Astrocyte (in vitro differentiated cells and primary cell): ENCODE measurements at regions not wholly inside any gene's neighbourhood (a gene's known extent, or its start where the extent isn't known, plus 50 kb on each side); places are given as distances from the start of the nearest gene placed in this dataset.

ENCODE experiments used
- EZH2 ChIP-seq: IDR thresholded peaks from 2 replicates; pipeline ENCODE4 v1.6.1; 2012; ENCODE audit warnings: mild to moderate bottlenecking, low read length, inconsistent platforms; ENCODE audit not compliant: insufficient read depth
- TF ChIP-seq, protein P1 (sequence below): IDR thresholded peaks from 2 replicates; pipeline ENCODE4 v1.5.1; 2011; ENCODE audit warnings: low read depth, mild to moderate bottlenecking, inconsistent platforms, low read length, moderate library complexity; ENCODE audit not compliant: insufficient read depth

DNA sequence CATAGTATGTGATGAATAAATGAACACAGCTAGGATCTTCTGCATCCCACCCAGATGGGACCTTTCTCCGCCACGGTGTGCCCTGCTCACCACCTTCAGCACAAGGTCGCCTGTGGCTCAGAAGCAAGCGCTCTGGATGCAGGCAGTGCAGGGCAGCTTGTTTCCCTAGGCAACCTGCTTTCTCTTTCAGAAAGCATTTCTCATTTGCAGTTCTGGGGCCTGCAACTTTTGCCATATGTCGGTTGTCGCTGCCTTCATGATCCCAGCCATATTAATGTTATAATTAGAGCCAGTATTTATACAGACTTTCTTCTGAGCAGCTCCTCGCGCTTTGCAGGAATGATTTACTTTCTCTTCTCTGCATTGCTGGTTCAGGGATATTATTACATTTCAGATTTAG lies 692.8 kb downstream of the RNF144A start:
- TF ChIP-seq, protein P1, sequence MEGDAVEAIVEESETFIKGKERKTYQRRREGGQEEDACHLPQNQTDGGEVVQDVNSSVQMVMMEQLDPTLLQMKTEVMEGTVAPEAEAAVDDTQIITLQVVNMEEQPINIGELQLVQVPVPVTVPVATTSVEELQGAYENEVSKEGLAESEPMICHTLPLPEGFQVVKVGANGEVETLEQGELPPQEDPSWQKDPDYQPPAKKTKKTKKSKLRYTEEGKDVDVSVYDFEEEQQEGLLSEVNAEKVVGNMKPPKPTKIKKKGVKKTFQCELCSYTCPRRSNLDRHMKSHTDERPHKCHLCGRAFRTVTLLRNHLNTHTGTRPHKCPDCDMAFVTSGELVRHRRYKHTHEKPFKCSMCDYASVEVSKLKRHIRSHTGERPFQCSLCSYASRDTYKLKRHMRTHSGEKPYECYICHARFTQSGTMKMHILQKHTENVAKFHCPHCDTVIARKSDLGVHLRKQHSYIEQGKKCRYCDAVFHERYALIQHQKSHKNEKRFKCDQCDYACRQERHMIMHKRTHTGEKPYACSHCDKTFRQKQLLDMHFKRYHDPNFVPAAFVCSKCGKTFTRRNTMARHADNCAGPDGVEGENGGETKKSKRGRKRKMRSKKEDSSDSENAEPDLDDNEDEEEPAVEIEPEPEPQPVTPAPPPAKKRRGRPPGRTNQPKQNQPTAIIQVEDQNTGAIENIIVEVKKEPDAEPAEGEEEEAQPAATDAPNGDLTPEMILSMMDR, result no peak
- TF ChIP-seq EZH2, result no peak
